Body of pancreas (tissue), 4 donors: ENCODE measurements at regions not wholly inside any gene's neighbourhood (a gene's known extent, or its start where the extent isn't known, plus 50 kb on each side); places are given as distances from the start of the nearest gene placed in this dataset.

ENCODE experiments used
- POLR2A ChIP-seq, 3 donors: fragments of 450-650 bp; IDR thresholded peaks; one replicate each; pipeline ENCODE4 v1.6.1; 2016; ENCODE audit warnings: antibody characterized with exemption in 3 of 3, mild to moderate bottlenecking in 2 of 3
- TF ChIP-seq, protein P1 (sequence below), 7 experiments: fragments of 450-650 bp in 4 of 7; fragments of 200-600 bp in 3 of 7; sonication (generic) in 3 of 7; IDR thresholded peaks; one replicate each; pipeline ENCODE4 v1.5.1; 2016 to 2019; ENCODE audit warnings: antibody characterized with exemption in 7 of 7

DNA sequence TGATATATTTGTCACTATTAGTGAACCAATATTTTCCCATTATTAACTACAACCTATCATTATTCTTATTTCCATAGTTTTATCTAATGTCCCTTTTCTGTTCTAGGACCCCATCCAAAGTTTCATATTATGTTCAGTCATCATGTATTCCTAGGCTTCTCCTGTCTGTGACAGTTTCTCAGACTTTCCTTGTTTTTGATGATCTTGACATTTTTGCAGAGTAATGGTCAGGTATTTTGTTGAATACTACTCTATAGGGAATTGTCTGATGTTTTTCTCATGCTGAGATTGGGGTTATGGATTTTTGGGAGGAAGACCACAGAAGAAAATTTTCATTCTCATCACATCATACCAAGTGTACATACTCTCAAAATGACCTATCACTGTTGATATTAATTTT lies 684.6 kb downstream of the PLCL1 start:
- TF ChIP-seq, protein P1, sequence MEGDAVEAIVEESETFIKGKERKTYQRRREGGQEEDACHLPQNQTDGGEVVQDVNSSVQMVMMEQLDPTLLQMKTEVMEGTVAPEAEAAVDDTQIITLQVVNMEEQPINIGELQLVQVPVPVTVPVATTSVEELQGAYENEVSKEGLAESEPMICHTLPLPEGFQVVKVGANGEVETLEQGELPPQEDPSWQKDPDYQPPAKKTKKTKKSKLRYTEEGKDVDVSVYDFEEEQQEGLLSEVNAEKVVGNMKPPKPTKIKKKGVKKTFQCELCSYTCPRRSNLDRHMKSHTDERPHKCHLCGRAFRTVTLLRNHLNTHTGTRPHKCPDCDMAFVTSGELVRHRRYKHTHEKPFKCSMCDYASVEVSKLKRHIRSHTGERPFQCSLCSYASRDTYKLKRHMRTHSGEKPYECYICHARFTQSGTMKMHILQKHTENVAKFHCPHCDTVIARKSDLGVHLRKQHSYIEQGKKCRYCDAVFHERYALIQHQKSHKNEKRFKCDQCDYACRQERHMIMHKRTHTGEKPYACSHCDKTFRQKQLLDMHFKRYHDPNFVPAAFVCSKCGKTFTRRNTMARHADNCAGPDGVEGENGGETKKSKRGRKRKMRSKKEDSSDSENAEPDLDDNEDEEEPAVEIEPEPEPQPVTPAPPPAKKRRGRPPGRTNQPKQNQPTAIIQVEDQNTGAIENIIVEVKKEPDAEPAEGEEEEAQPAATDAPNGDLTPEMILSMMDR (IDR thresholded peaks at IDR 0.05), result no peak
- TF ChIP-seq POLR2A (IDR thresholded peaks at IDR 0.05), result no peak
